Smooth muscle cell (in vitro differentiated cells): ENCODE measurements at regions not wholly inside any gene's neighbourhood (a gene's known extent, or its start where the extent isn't known, plus 50 kb on each side); places are given as distances from the start of the nearest gene placed in this dataset.

ENCODE experiments used
- DNase-seq: peaks from one replicate; lab custom pipeline; 2025; ENCODE audit not compliant: unreplicated experiment; lab: John Stamatoyannopoulos, UW
- H2AFZ ChIP-seq: fragments of 200-600 bp; sonication (generic); 2 replicates; pipeline ENCODE4 v1.6.0; 2016; ENCODE audit warnings: antibody characterized with exemption, low read depth, mild to moderate bottlenecking
- H3F3A ChIP-seq: fragments of 200-600 bp; sonication (generic); 2 replicates; pipeline ENCODE4 v1.6.0; 2017; ENCODE audit warnings: antibody characterized with exemption, low read depth
- H3K27ac ChIP-seq: fragments of 200-600 bp; sonication (generic); 2 replicates; pipeline ENCODE4 v1.5.1; 2016; ENCODE audit warnings: low read depth, mild to moderate bottlenecking
- H3K27me3 ChIP-seq: fragments of 200-600 bp; sonication (generic); 2 replicates; pipeline ENCODE4 v1.6.1; 2016; ENCODE audit warnings: low read depth, mild to moderate bottlenecking
- H3K36me3 ChIP-seq: fragments of 200-600 bp; sonication (generic); 2 replicates; pipeline ENCODE4 v1.5.1; 2016; ENCODE audit warnings: low read depth
- H3K4me1 ChIP-seq: fragments of 200-600 bp; sonication (generic); 2 replicates; pipeline ENCODE4 v1.5.1; 2016; ENCODE audit warnings: low read depth
- H3K4me2 ChIP-seq: fragments of 200-600 bp; sonication (generic); 2 replicates; pipeline ENCODE4 v1.6.0; 2016; ENCODE audit warnings: mild to moderate bottlenecking
- H3K4me3 ChIP-seq: fragments of 200-600 bp; sonication (generic); 2 replicates; pipeline ENCODE4 v1.5.1; 2016; ENCODE audit warnings: mild to moderate bottlenecking
- H3K79me2 ChIP-seq: fragments of 200-600 bp; sonication (generic); 2 replicates; pipeline ENCODE4 v1.6.0; 2016; ENCODE audit warnings: low read depth, mild to moderate bottlenecking
- H3K9ac ChIP-seq: fragments of 200-600 bp; sonication (generic); 2 replicates; pipeline ENCODE4 v1.6.0; 2016; ENCODE audit warnings: low read depth
- H3K9me3 ChIP-seq: fragments of 200-600 bp; sonication (generic); replicated peaks from 2 replicates; pipeline ENCODE4 v1.5.1; 2016; ENCODE audit warnings: low read depth
- H4K20me1 ChIP-seq: fragments of 200-600 bp; sonication (generic); 2 replicates; pipeline ENCODE4 v1.6.0; 2016; ENCODE audit warnings: low read depth
- CTCF ChIP-seq: fragments of 200-600 bp; sonication (generic); IDR thresholded peaks from 2 replicates; pipeline ENCODE4 v1.5.1; 2017; ENCODE audit warnings: borderline replicate concordance, mild to moderate bottlenecking, antibody characterized with exemption; ENCODE audit not compliant: insufficient read depth, poor library complexity, severe bottlenecking
- WGBS: methylation state at CpG from one replicate; pipeline ENCODE4 v1.1.7; 2016; ENCODE audit warnings: low lambda C conversion rate; 5-methylcytosine and 5-hydroxymethylcytosine counted together

- TF ChIP-seq CTCF: no peak
- H3K27me3 ChIP-seq: no peaks in the 10 kb centered on the region
- no peak overlapping the region for H2AFZ ChIP-seq
- peak overlapping the region; percentile 36 for H3K4me2 ChIP-seq
- no peaks in the 10 kb centered on the region for H3F3A ChIP-seq
- no peak for DNase-seq
- H3K27ac ChIP-seq: no peak overlapping the region
- H3K9me3 ChIP-seq: no peaks in the 10 kb centered on the region
- no peaks in the 10 kb centered on the region for H3K36me3 ChIP-seq
- H3K4me3 ChIP-seq: no peak overlapping the region
- no peak overlapping the region for H3K9ac ChIP-seq
- WGBS: 72% methylated on average over 10 of the region's 12 CpGs
- no peaks in the 10 kb centered on the region for H3K79me2 ChIP-seq
- H3K4me1 ChIP-seq: peaks cover 5% of the 10 kb centered on the region
- no peaks in the 10 kb centered on the region for H4K20me1 ChIP-seq
Observed at GRCh38 chr22:27488456-27489177, 312.9 kb downstream of the MN1 start.

- no peak for DNase-seq
- H3K4me1 ChIP-seq: peaks cover 9% of the 10 kb centered on the region
- no peaks in the 10 kb centered on the region for H3K9me3 ChIP-seq
- TF ChIP-seq CTCF: no peak
- no peak overlapping the region for H3K27ac ChIP-seq
- no peaks in the 10 kb centered on the region for H3K36me3 ChIP-seq
- no peaks in the 10 kb centered on the region for H3K27me3 ChIP-seq
- WGBS: 57% methylated on average over 4 of the region's 4 CpGs
- H4K20me1 ChIP-seq: no peaks in the 10 kb centered on the region
- H3F3A ChIP-seq: no peaks in the 10 kb centered on the region
- no peak overlapping the region for H2AFZ ChIP-seq
- no peak overlapping the region for H3K4me3 ChIP-seq
- H3K4me2 ChIP-seq: peak overlapping the region; percentile 36
- H3K79me2 ChIP-seq: no peaks in the 10 kb centered on the region
- H3K9ac ChIP-seq: no peak overlapping the region
Observed at GRCh38 chr22:27489178-27489675, 312.3 kb downstream of the MN1 start.

GRCh38 chr22:27490080-27490479, 311.5 kb downstream of the MN1 start:
- Histone ChIP-seq H3K27ac (no peak overlapping the region), H4K20me1 (no peaks in the 10 kb centered on the region), H3K9ac (no peak overlapping the region), H3K27me3 (no peaks in the 10 kb centered on the region), H3F3A (no peaks in the 10 kb centered on the region), H3K36me3 (no peaks in the 10 kb centered on the region), H2AFZ (no peak overlapping the region), H3K4me3 (no peak overlapping the region), H3K79me2 (no peaks in the 10 kb centered on the region), H3K9me3 (no peaks in the 10 kb centered on the region), H3K4me2 (no peak overlapping the region), H3K4me1 (peaks cover 16% of the 10 kb centered on the region)
- DNase-seq: no peak
- no peak for TF ChIP-seq CTCF
- WGBS: 96% methylated on average over 4 of the region's 4 CpGs

GRCh38 chr22:27491888-27492287, 309.7 kb downstream of the MN1 start:
- H3K4me1 ChIP-seq: peaks cover 21% of the 10 kb centered on the region

More at GRCh38 chr22:27491888-27492287, 309.7 kb downstream of the MN1 start:
- no peak for DNase-seq
- H3K79me2 ChIP-seq: no peaks in the 10 kb centered on the region
- no peak for TF ChIP-seq CTCF
- WGBS: 91% methylated on average over 5 of the region's 5 CpGs
- no peak overlapping the region for H2AFZ ChIP-seq
- H3K9ac ChIP-seq: no peak overlapping the region
- no peaks in the 10 kb centered on the region for H3K9me3 ChIP-seq
- no peak overlapping the region for H3K27ac ChIP-seq
- H3K4me3 ChIP-seq: no peak overlapping the region
- H3K27me3 ChIP-seq: no peaks in the 10 kb centered on the region
- H4K20me1 ChIP-seq: no peaks in the 10 kb centered on the region
- H3K36me3 ChIP-seq: no peaks in the 10 kb centered on the region
- no peaks in the 10 kb centered on the region for H3F3A ChIP-seq
- no peak overlapping the region for H3K4me2 ChIP-seq
